Lower lobe of right lung (tissue), 2 donors: ENCODE measurements at regions not wholly inside any gene's neighbourhood (a gene's known extent, or its start where the extent isn't known, plus 50 kb on each side); places are given as distances from the start of the nearest gene placed in this dataset.

Source experiments
- ATAC-seq, 2 donors: fragments of 200-7000 bp; cut with Tn5 transposase; one replicate each; pipeline ENCODE4 v1.9.1; 2020 to 2022; ENCODE audit warnings: mild to moderate bottlenecking in 2 of 2, moderate library complexity in 2 of 2
- DNase-seq: peaks from one replicate; pipeline ENCODE4 v3.0.0-alpha.2; 2020
- H3K27ac ChIP-seq: fragments of 200-600 bp; one replicate; pipeline ENCODE4 v1.8.0; 2022
- H3K27me3 ChIP-seq: fragments of 200-600 bp; one replicate; pipeline ENCODE4 v1.8.0; 2022; ENCODE audit warnings: low read depth
- H3K36me3 ChIP-seq: fragments of 200-600 bp; one replicate; pipeline ENCODE4 v1.8.0; 2022; ENCODE audit warnings: mild to moderate bottlenecking
- H3K4me1 ChIP-seq: fragments of 200-600 bp; one replicate; pipeline ENCODE4 v1.8.0; 2022
- H3K4me3 ChIP-seq: fragments of 200-600 bp; one replicate; pipeline ENCODE4 v1.8.0; 2022; ENCODE audit warnings: mild to moderate bottlenecking
- H3K9me3 ChIP-seq: fragments of 200-600 bp; one replicate; pipeline ENCODE4 v1.8.0; 2022
- intact Hi-C: fragments of 100-400 bp; cut with DNase I; formaldehyde crosslinking; loops from one replicate; pipeline ENCODE4 v1.11.0; 2022
- TF ChIP-seq, protein P1 (sequence below): fragments of 200-600 bp; IDR thresholded peaks from one replicate; pipeline ENCODE4 v1.8.0; 2022; ENCODE audit warnings: antibody characterized with exemption, mild to moderate bottlenecking
- donor health status: DM: no; HTN: yes; CAD: no; lungs with severe emphysema.

GRCh38 chr6:51509597-51509996 lies 577.8 kb downstream of the PKHD1 start:
- TF ChIP-seq, protein P1, sequence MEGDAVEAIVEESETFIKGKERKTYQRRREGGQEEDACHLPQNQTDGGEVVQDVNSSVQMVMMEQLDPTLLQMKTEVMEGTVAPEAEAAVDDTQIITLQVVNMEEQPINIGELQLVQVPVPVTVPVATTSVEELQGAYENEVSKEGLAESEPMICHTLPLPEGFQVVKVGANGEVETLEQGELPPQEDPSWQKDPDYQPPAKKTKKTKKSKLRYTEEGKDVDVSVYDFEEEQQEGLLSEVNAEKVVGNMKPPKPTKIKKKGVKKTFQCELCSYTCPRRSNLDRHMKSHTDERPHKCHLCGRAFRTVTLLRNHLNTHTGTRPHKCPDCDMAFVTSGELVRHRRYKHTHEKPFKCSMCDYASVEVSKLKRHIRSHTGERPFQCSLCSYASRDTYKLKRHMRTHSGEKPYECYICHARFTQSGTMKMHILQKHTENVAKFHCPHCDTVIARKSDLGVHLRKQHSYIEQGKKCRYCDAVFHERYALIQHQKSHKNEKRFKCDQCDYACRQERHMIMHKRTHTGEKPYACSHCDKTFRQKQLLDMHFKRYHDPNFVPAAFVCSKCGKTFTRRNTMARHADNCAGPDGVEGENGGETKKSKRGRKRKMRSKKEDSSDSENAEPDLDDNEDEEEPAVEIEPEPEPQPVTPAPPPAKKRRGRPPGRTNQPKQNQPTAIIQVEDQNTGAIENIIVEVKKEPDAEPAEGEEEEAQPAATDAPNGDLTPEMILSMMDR, result no peak
- intact Hi-C loops, result no loop called here

DNA sequence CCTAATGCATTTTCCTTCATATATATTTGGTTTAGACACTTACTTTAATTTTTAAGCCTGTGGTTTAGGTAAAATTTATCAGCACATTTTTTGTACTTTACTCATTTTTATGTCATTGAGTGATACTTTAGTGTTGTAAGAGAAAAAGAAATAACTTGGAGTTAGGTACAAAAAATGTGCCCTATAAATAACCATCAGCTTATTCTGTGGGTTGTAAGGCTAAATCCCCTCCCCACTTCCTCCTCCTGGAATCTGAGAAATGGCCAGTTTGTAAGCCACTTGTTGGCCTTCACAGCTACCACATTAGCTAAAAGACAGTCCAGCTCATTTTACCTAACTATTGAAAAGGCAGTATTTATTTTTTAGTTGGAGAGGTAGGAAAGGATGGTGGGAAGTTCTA lies 576.3 kb downstream of the PKHD1 start:
- no peaks in the 10 kb centered on the region for H3K36me3 ChIP-seq
- ATAC-seq (no peak), DNase-seq (no peak)
- TF ChIP-seq, protein P1, result no peak
- H3K27me3 ChIP-seq, result no peaks in the 10 kb centered on the region
- H3K27ac ChIP-seq, result no peak overlapping the region
- no peak overlapping the region for H3K4me3 ChIP-seq
- no peaks in the 10 kb centered on the region for H3K9me3 ChIP-seq
- no peaks in the 10 kb centered on the region for H3K4me1 ChIP-seq
- intact Hi-C loops, result no loop called here

More at GRCh38 chr6:51509597-51509996, 577.8 kb downstream of the PKHD1 start:
- no peaks in the 10 kb centered on the region for H3K36me3 ChIP-seq
- H3K27ac ChIP-seq, result no peak overlapping the region
- H3K9me3 ChIP-seq, result no peaks in the 10 kb centered on the region
- no peaks in the 10 kb centered on the region for H3K27me3 ChIP-seq
- H3K4me3 ChIP-seq, result no peak overlapping the region
- ATAC-seq, result no peak
- no peaks in the 10 kb centered on the region for H3K4me1 ChIP-seq
- DNase-seq, result no peak

DNA sequence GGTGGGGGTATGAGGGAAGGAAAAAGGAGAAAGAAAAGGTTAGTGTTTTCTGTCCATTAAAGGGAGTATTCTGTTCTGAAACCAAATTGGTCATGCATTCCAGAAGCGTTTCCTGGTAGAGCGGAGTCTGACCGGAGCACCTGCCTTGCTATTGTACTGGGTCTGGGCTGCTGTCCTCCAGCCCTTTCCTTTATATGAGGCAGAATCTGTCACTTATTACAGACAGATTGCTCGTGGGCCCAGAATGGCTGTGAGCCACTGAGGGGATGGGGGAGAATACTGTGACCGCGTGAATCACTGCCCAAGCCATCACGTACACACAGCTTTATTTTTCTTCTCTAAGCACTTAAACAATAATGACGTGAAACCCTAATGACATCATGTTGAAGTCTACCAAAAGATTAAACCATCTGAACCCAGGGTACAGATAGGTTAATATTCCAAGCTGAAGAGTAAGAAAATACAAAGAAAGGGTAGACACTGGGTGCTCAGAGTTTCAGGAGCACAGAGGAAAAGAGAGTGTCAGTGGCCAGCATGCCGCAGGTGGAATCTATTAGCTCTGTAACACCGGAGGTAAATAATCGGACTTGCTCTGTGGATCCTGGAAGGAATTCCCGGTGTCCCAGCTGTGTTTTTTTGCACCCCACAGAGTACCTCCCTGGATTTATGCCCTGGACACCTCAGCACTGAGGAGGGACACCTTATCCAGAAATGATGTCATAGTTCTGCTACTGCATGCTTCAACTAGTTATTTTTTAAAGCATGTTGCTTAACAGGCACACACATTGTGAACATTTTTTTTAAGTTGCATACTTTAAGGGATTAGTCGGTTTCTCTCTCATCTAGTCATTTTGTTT lies 573.3 kb downstream of the PKHD1 start:
- Histone ChIP-seq H3K9me3 (no peaks in the 10 kb centered on the region), H3K27me3 (no peaks in the 10 kb centered on the region), H3K4me3 (no peak overlapping the region), H3K4me1 (no peaks in the 10 kb centered on the region), H3K27ac (no peak overlapping the region), H3K36me3 (no peaks in the 10 kb centered on the region)
- peak; percentile 23 to 35 for ATAC-seq
- intact Hi-C loops, result no loop called here
- TF ChIP-seq, protein P1, result no peak
- no peak for DNase-seq

DNA sequence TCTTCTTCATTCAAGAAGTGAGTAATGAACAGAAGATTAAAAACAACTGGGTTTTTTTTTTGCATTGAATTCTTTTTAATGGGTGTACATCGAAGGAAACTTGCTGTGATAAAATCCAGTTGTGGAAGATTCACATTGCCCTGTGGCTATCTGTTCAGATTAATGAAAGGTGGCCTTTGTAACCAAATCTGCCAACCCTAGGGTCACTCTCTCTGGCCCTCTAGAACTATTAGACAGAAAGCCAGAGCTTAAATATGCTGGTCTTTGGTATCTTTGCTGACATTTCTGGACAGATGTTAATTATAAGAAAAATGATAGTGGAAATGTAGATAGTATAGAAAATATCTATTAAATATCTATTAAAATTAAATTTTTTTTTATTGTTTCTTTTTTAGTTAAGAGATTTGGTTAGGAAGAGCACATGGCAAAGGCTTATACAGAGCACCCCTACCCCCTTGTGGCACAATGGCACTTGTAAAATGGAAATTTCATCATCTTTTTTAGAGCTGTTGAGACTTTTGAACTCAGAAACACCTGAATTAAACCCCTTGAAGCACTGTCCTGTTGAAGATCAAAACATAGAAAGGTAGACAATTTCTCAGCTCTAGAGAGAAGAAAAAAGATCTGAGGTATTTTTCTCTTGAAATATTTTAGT lies 572.5 kb downstream of the PKHD1 start:
- Histone ChIP-seq H3K27ac (no peak overlapping the region), H3K4me1 (no peaks in the 10 kb centered on the region), H3K4me3 (no peak overlapping the region), H3K9me3 (no peaks in the 10 kb centered on the region), H3K27me3 (no peaks in the 10 kb centered on the region), H3K36me3 (no peaks in the 10 kb centered on the region)
- DNase-seq (no peak), ATAC-seq (no peak)
- intact Hi-C loops, result no loop called here
- TF ChIP-seq, protein P1, result no peak

DNA sequence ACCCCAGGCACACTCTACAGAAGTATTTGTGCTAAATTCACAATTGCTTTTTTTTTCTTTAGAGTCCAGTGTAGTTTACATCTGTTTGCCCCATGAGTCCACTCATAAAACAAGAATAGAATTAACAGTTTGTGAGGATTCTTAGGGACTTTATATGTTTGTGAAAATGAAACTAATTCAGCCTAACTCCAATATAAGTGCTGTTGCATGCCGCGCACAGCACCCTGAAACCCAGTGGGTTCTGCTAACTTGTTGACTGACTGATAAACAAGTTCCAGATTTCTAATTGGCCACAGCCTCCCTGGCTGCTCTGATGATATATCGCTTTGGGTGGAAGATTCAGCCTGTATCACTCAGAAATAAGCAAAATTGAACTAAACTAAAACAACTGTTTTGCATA lies 561.4 kb downstream of the PKHD1 start:
- intact Hi-C loops, result no loop called here
- H3K9me3 ChIP-seq, result peaks cover 5% of the 10 kb centered on the region
- TF ChIP-seq, protein P1, result no peak
- no peak overlapping the region for H3K27ac ChIP-seq
- H3K4me1 ChIP-seq, result no peaks in the 10 kb centered on the region
- H3K4me3 ChIP-seq, result no peak overlapping the region
- H3K36me3 ChIP-seq, result no peaks in the 10 kb centered on the region
- no peak for ATAC-seq
- DNase-seq, result no peak
- no peaks in the 10 kb centered on the region for H3K27me3 ChIP-seq
